GM21529 (cell line): ENCODE measurements at regions not wholly inside any gene's neighbourhood (a gene's known extent, or its start where the extent isn't known, plus 50 kb on each side); places are given as distances from the start of the nearest gene placed in this dataset.

Experiments used
- ATAC-seq: cut with Tn5 transposase; IDR thresholded peaks from one replicate; pipeline ENCODE4 v1.9.1; 2021; ENCODE audit not compliant: unreplicated experiment

DNA sequence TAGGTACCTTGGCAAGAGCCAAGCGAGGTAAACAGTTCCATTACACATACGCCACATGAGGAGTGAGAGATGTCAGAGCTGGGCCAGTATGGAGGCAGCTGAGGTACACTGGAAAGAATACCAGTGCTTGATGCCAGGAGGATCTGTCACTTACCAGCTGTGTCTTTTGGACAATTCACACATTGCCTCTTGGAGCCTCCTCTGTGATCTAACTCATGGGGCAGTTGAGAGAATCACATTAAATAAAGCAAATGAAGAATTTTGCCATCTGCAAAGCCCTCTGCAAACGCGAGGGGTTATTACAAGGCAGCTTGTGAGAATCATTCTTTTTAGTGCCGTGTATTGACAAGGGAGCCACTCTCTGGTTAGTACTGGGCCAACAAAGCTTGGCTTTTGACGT lies 429.7 kb upstream of the KLF4 start:
- ATAC-seq = no peak

DNA sequence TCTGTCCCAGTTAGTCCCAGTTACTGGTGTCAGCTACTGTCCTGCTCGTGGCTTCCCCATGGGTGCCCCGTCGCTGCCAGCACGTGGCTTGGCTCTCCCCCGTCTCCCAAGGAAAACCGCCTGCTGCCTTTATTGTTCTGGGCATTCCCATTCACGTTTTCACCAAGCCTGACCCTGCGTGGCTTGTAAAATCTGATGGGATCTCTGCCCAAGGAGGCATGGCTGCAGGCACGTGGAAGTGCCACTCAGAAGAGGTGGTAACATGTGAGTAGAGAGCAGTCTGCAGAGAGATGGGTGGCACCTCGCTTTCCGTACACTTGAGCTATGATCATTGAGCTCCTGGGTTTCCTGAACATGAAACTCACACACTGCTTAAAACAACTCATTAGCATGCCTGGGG lies 429.2 kb upstream of the KLF4 start:
- ATAC-seq = no peak

DNA sequence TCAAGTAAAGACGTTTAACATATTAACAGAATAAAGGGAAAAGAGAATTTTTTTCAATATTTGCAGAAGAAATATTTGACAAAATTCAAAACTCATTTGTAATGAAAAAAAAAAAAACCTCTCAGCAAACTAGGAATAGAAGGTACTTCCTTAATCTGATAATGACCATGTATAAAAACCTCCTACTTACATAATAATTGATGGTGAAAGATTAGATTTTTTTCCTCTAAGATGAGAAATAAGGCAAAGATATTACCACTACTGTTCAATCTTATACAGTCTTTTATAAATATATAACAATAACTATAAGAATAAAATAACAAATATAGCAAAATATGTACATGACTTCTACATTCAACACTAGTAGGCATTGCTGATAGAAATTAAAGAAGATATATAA lies 424.6 kb upstream of the KLF4 start:
- no peak for ATAC-seq

DNA sequence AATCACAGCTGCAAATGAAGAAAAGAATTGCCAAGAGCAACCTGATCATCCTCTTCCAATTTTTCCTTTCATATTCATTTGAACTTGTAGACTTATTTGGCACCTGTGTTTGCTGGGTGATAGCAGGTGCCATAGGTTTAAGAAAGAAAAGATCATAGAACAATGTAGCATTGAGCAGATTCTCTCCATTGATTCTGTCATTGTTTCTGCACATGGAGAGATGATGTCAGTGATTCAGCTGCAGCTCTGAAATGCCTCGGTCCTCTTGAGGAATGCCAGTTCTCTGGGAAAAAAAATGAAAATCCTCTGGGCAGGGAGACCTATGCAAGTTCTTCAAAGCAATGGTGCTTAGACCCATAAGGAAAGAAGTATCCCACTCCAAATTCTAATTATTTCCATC lies 418.1 kb upstream of the KLF4 start:
- no peak for ATAC-seq

DNA sequence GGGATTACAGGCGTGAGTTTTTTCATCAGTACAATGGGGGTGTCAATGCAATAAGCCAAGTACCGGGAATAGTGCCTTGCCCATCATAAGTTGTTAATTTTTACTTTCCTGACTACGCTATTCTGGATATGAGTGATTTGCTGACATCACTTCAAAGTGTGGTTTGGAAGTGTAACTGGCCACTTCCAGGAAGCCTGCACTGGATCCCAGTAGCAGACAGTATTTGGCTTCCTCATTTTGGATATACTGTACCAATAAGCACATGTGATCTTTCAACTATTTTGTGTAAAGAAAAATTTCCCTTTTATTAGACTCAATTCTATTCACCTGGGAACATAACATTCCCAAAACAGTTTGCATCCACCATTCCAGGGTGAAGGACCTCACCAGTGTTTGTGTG lies 417.7 kb upstream of the KLF4 start:
- no peak for ATAC-seq

DNA sequence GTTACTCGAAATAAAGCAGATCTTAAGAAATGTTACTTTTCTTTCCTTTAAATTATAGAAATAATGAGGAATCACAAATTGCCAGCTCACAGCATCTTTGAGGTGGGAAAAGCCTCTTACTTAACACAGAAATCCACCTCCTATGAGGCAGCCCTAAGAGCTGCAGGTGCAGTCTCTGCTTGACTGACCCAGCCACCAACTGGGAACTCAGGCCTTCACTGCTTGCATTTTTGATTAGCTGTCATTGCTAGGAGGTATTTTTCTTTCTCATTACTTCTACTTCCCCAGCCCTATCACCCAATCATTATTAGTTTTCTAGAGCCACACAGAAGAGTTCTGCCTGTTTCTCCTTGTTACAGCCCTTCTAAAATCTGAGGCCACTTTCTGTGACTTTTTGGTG lies 416.5 kb upstream of the KLF4 start:
- no peak for ATAC-seq

DNA sequence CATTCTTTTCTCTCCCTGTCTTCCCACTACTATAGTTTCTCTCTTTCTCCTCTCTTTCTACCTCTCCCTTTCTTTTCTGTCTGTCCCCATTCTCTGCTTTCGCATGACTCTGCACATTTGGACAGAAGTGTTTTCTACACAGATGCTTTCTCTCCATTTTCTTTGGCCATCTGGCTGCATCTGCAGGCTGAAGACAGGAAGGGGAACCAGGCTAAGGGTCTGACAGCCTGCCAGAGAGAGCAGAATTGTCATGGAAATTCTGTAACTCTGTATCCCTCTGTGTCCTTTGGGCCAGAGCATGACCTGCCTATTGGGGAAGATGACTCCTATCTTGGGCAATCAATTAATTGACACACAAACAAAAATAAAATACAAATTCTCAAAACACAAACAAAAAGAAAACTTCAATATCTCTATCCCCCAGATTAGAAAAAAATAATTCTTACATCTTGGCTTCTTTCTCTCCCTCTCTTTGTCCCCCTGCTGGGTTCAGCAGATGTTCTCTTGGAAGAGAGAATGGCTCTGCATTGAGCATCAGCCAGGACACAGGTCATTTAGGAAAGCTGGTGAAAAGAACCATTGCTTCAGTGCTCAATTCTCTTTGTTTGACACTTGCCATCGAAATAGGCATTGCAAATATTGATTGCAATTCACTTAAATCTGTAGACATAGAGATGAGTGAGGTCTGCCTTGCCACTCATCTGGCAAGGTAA lies 415.9 kb upstream of the KLF4 start:
- no peak for ATAC-seq

DNA sequence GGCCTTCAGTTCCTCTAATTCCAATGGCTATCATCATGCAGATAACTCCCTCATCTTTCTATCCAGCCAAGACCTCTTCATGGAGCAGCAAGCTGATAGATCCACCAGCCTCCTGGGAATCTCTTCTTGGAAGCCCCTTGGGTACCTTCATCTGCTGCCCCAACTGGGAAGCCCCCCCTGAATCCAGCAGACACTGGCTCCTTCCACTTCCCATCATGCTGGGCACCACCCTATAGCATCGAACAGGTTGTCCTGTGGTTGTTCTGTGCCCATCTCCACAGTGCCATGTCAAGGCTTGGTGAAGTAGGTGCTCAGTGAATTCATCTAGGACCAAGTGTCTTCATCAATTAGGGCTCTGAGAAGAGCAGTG lies 410.4 kb upstream of the KLF4 start:
- ATAC-seq = no peak

DNA sequence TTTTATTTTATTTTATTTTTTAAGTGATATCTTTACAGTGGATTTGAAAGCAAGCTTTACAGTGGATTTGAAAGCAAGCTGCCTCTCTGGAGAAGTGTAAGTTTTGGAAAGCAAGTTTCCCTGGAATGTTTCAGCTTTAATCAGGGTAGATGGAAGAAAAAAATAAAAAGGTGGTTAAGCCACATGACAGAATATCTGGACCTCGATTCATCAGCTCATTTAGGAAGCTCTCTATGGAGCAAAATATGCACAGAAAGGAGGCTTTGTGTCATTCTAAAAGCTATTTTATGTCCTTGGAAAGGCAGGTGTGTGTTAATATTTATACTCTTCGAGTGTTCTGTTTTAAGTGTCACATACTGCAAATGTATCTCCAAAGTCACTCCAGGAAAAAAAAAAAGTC lies 409.2 kb upstream of the KLF4 start:
- no peak for ATAC-seq

DNA sequence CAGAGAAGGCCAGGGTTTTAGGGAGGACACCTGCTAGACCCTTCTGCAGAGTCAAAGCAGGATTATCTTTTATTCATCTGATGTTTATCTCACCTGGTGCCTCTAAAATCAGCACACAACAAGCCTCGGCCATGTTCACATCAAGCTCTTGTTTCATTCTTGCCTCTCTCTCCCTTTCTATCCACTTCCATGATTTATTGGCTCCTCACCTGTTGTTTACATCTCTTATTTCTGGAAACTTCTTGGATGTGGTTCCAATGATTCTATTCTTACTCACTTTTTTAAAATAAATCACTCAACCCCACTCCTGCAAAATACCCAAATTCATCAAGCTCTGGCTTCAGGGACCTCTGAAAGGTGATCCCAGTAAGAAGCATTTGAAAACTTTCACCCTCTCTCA lies 407.0 kb upstream of the KLF4 start:
- ATAC-seq = no peak

DNA sequence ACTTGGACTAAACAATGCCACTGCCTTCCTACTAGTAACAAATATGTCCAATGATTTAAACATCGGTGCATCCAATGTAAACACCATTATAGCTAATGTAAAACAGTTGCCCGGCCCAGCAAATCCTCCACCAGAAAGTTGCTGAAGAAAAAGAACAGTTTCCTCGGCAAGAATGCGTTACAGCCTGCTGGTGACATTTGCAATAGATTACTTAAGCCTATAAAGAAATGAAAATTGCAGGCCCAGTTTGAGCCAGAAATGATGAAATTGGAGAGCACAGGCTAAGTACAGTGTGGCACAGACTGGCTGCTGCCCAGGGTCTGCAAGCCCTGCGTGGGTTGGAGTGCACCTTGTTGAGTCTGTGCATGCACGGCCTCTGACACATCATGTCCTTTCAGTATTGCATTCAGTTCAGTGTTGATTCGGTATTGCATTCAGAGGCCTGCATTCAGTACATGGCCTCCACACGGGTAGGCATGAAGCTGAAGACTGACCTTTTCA lies 406.0 kb upstream of the KLF4 start:
- ATAC-seq = no peak

DNA sequence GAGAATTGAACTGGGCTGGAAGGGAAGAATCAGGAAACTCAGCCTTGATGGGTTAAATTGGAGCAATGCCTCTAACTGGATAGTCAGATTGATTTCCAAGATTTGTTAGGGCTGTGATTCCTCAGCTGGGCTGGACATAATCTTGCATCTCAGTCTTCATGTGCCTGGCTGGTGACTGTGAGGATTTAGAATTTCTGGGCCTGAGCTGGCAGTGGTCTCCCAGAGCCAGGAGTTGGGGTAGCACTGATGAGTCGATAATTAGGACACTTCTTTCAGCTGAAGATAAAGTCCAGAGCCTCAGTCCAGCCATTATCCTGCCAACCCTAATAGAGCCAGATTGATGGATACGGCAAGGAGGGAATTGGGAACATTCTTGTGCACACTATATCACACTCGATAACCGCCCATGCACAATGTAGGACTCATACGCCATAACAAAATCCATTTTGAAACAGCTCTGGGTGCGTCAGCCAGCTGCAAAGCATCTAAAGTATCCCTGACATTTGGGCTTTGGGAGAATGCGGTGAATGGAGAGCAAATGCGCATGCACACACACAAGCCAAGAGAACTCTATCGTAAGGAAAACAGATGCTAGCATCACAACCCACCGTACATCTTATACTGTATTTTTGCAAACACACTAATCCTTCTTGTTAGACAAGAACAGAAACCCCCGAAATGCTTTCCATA lies 405.1 kb upstream of the KLF4 start:
- ATAC-seq = no peak

DNA sequence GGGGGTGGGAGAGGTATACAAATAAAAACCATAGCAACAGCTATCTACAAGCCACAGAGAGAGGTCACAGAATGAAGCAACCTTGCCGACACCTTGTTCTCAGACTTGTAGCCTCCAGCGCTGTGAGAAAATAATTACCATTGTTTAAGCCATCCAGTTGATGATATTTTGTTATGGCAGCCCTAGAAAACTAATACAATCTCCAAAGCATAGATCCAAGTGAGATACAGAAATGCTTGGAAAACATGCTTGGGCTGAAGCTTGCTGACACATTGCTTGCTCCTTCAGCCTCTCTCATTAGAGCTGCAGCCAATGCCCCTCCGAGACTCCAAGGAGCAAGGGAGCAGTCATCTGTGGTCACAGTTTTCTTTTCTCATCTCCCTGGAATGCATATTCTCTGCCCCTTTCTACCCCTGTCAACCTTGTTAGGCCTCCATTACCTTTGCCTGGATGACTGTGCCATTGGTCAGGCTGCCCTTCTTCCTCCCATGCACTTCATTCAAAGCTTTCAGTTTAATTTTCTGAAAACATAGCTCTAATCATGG lies 401.4 kb upstream of the KLF4 start:
- no peak for ATAC-seq

DNA sequence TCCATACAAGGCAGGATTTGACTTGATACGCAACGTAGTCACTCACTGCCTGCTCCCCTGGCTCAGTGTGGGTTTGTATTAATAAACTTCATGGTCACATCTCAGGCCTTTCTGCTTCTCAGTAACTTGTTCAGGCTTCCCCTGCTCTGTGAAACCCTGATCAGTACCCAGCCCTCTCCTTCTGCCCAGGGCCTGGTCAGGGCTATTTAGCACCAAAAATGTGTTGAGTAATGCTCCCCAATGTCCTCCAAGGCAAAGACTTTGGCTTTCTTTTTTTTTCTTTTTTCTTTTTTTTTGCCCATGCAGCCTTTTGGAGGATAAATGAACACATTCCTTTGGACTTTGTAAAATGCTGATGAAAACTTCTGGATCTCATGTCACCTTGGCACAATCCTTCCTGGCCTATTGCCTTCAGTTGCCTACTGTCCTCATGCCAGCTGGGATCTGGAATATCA lies 399.2 kb upstream of the KLF4 start:
- ATAC-seq = no peak

DNA sequence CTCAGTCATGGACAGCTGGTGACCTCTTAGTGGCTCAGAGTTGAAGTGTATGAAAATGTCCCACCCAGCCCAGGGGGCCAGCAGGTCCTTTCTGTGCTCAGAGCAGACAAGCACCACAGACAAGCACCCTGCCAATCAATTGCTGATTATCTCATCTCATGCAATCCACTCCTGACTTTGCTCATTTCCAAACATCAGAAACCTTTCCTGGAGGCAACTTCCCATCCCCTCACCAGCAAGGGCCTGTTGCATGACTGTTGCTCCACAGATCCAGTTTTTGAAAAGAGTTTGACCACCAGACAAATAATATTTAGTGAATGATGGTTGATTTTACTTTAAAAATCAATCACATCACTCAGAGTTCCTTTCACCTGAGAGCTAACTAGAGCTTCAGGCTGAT lies 397.3 kb upstream of the KLF4 start:
- no peak for ATAC-seq

DNA sequence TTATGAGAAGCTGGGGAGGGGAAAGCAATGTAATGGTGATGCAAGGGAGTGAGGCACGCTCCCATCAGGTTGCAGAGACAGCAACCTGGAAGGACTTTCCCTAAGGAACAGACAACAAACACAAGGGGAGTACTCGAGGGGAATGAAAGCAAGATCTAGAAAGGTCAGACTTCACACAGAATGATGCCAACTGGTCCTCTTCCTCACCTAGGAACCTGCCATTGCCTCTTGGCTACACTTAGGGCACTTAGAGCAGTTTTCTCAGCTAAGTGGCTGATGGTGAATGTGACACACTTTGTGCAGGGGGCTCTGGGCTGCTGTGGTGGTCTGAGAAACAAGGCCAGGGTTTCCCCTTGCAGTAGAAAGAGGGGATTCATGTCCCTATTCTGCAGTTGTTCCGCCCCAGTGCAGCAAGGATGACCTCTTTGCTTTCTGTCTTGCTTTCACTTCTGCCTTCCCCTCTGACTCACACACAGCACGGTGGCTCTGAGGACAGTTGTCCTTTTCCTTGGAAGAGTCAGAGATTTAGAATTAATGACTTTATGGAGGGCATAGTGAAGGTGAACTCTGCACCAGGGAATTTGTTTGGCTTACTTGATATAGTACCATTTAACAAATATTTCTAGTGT lies 394.0 kb upstream of the KLF4 start:
- peak; percentile 97 for ATAC-seq

DNA sequence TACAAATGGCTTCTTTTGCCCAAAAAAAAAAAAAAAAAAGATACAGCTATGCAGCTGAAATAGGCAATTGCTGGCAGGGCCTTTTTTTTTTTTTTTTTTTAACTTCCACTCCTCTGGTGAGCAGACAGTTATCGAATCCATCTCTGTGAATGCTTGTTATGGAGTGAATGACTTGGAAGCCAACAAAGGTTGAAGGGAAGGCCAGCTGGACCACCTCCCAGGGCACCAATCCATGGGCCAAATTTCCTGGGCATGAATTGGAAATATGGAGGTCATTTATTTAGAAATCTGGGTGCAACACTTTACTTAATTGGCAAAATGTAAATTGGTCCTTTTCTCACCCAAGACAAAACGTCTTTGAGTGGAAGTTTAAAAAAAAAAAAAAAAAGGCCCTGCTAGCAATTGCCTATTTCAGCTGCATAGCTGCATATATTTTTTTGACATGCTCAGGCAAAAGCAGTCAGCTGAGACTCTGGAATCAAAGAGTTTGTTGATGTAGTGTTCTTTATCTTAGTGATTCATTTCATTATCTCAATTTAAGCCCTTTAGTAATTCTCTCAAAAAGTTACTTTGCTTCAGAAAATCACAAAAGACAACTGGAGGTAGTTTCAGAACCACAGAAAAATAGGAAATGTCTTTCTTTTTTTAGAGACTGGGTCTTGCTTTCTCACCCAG lies 392.2 kb upstream of the KLF4 start:
- no peak for ATAC-seq

DNA sequence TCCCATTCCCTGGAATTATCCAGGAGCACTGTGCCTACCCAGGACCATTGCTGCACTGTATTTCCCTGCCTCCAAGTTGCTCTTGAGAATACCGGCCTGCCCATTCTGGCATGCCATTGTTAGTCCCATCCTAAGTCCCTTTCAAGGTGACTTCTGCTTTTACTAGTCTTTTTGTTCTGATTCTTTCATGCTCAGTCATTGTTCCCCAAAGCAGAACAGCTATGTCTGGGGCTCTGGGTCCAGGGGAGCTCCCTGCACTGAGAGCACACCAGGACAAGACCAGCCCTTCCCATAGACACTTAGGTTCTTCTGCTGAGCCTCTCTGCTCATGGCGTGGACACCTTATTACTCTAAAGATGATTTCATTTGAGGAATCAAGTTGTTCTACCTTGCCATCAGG lies 388.9 kb upstream of the KLF4 start:
- no peak for ATAC-seq

DNA sequence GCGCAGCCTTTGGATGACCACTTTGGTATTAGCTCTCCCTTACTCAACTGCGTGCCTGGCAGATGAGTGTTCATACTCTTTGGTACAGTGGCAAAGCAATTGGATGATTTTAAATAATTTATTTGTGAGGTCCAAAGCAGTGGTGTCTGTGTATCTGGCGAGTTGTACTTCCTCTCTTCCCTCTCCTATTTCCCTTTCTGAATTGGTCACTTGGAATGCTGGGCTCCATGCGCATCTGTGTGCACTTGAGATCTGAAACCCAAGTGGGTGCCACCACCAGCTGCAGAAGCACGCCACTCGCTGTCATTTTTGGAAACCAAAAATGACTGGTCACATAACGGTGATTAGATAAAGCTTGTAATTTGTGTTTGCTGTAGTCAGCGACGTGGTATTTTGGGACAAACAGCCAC lies 386.0 kb upstream of the KLF4 start:
- ATAC-seq = peak; percentile 35

DNA sequence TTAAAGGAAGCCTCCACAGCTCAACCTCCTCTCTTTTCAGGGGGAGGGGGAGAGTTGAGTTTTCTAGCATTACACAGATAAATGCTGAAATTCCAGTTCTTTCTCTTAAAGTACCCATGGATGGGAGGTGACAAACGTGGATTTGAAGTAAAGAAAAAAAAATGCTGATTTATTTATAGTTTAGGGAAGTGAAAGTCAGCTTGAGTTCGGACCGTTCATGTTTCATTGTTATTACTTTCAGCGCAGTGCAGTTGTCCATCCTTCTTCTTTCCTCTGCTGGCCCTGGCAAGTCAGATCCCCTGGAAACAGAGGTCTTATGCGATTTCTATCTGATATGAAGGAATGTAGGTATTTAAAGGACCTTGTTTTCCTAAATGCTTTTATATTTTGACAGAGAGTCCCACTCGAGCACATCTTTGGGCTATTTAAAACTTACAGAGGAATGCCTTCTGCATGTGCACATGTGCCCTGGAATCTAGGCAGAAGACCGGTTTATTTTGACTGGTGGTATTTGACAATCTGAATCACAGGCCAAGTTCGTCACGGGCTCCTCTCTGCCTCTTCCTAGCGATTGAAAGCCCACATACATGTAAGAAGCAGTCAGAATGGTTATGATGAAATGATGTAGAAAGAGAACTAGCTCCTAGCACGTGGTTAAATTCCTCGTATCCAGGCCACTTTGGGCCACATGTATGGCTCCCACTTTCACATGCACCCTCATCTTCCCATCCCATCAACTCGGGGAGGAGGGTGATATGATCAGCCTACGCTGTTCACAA lies 385.2 kb upstream of the KLF4 start:
- ATAC-seq = peak; percentile 78

DNA sequence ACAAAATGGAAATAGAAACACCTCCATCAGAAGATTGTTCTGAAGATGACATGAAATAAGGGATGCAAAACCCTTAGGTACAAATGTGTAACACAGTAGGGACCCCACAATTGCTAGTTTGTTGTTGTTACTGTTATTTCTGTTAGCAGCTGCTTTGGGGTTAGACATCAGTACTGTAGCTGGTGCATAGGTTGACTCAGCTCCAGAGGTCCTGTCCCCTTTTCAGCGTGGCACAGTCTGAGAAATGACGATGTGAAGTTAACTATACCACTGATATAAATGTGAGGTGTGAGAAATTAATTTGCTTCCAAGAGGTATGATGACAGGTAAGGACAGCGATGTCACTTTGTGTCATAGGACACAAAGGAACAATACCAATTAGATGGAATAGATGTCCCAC lies 384.6 kb upstream of the KLF4 start:
- ATAC-seq = peak; percentile 45
